Ovary (tissue), 3 donors: ENCODE measurements at regions not wholly inside any gene's neighbourhood (a gene's known extent, or its start where the extent isn't known, plus 50 kb on each side); places are given as distances from the start of the nearest gene placed in this dataset.

Experiments
- CTCF ChIP-seq, 3 donors: fragments of 450-650 bp in 2 of 3; fragments of 200-600 bp in 1 of 3; IDR thresholded peaks; one replicate each; pipeline versions ENCODE4 v1.5.1 to v1.8.0; 2016 to 2022; ENCODE audit warnings: antibody characterized with exemption in 3 of 3, mild to moderate bottlenecking in 1 of 3
- EP300 ChIP-seq: sonication (generic); formaldehyde crosslinking; IDR thresholded peaks from one replicate; pipeline ENCODE4 v1.6.1; 2017; ENCODE audit warnings: antibody characterized with exemption
- donor health status: DM: no; HTN: no; CAD: no.

- TF ChIP-seq EP300 (no peak), CTCF (IDR thresholded peaks at IDR 0.05) (no peak)
Observed at GRCh38 chr3:104206925-104207324, 1159.8 kb upstream of the ALCAM start.
